Thymus (tissue), 11 donors: ENCODE measurements at regions not wholly inside any gene's neighbourhood (a gene's known extent, or its start where the extent isn't known, plus 50 kb on each side); places are given as distances from the start of the nearest gene placed in this dataset.

Source experiments
- DNase-seq, 9 donors: peaks; one replicate each; pipeline ENCODE4 v3.0.0-alpha.2; 2013; ENCODE audit warnings: low spot score in 9 of 9, low read depth in 6 of 9, missing footprints in 1 of 9
- H3K27ac ChIP-seq, 2 donors: one replicate each; pipeline ENCODE4 v1.5.1; 2013; ENCODE audit warnings: control low read depth in 1 of 2, low read depth in 1 of 2, low read length in 1 of 2, mild to moderate bottlenecking in 1 of 2, moderate library complexity in 1 of 2
- H3K27me3 ChIP-seq, 2 donors: one replicate each; pipeline ENCODE4 v1.5.1; 2013; ENCODE audit warnings: low read length in 1 of 2; ENCODE audit not compliant: control insufficient read depth in 2 of 2, insufficient read depth in 1 of 2
- H3K36me3 ChIP-seq, 2 donors: one replicate each; pipeline ENCODE4 v1.5.1; 2013; ENCODE audit warnings: low read length in 1 of 2, mild to moderate bottlenecking in 1 of 2, moderate library complexity in 1 of 2; ENCODE audit not compliant: control insufficient read depth in 2 of 2, insufficient read depth in 2 of 2
- H3K4me1 ChIP-seq, 2 donors: one replicate each; pipeline ENCODE4 v1.5.1; 2013; ENCODE audit warnings: low read length in 2 of 2; ENCODE audit not compliant: control insufficient read depth in 2 of 2, insufficient read depth in 2 of 2
- H3K4me3 ChIP-seq, 2 donors: one replicate each; pipeline ENCODE4 v1.5.1; 2013; ENCODE audit warnings: low read length in 2 of 2, control low read depth in 1 of 2, mild to moderate bottlenecking in 1 of 2
- H3K9me3 ChIP-seq, 2 donors: one replicate each; pipeline ENCODE4 v1.5.1; 2013; ENCODE audit warnings: low read length in 1 of 2, mild to moderate bottlenecking in 1 of 2; ENCODE audit not compliant: control insufficient read depth in 2 of 2, insufficient read depth in 1 of 2
- WGBS: extraction: QIAGEN DNeasy Blood & Tissue Kit; methylation state at CpG from one replicate; pipeline ENCODE4 v1.1.7; 2013; 5-methylcytosine and 5-hydroxymethylcytosine counted together
- donor health status: healthy.

- H3K4me1 ChIP-seq, result no peaks in the 10 kb centered on the region
- H3K4me3 ChIP-seq, result no peak overlapping the region
- DNase-seq, result no peak
- WGBS, result 87% methylated on average over 10 of the region's 10 CpGs
- peaks cover 16 to 59% of the 10 kb centered on the region in 2 donors for H3K36me3 ChIP-seq
- no peaks in the 10 kb centered on the region for H3K9me3 ChIP-seq
- no peaks in the 10 kb centered on the region for H3K27me3 ChIP-seq
- no peak overlapping the region for H3K27ac ChIP-seq
Measured at GRCh38 chr2:10190737-10191532, 68.4 kb downstream of the RRM2 start.

- WGBS, result 97% methylated on average over 14 of the region's 14 CpGs
- Histone ChIP-seq H3K36me3 (peaks cover 16 to 57% of the 10 kb centered on the region in 2 donors), H3K4me1 (no peaks in the 10 kb centered on the region), H3K9me3 (no peaks in the 10 kb centered on the region), H3K27ac (no peak overlapping the region), H3K27me3 (no peaks in the 10 kb centered on the region), H3K4me3 (no peak overlapping the region)
- no peak for DNase-seq
Measured at GRCh38 chr2:10191554-10191953, 69.0 kb downstream of the RRM2 start.

- no peaks in the 10 kb centered on the region for H3K9me3 ChIP-seq
- no peaks in the 10 kb centered on the region for H3K27me3 ChIP-seq
- H3K4me1 ChIP-seq, result no peaks in the 10 kb centered on the region
- DNase-seq, result no peak
- no peak overlapping the region for H3K4me3 ChIP-seq
- peaks cover 12 to 48% of the 10 kb centered on the region in 2 donors for H3K36me3 ChIP-seq
- 94% methylated on average over 10 of the region's 10 CpGs for WGBS
- H3K27ac ChIP-seq, result no peak overlapping the region
Measured at GRCh38 chr2:10192392-10193015, 70.0 kb downstream of the RRM2 start.

GRCh38 chr2:10193276-10193795 is 70.8 kb downstream of the RRM2 start:
- Histone ChIP-seq H3K4me1 (no peaks in the 10 kb centered on the region), H3K9me3 (no peaks in the 10 kb centered on the region), H3K36me3 (peaks cover 12 to 40% of the 10 kb centered on the region in 2 donors), H3K27me3 (no peaks in the 10 kb centered on the region), H3K4me3 (no peak overlapping the region), H3K27ac (no peak overlapping the region)
- WGBS, result 90% methylated on average over 17 of the region's 17 CpGs
- no peak for DNase-seq

GRCh38 chr2:10193851-10194820 is 71.6 kb downstream of the RRM2 start:
- WGBS, result 95% methylated on average over 27 of the region's 27 CpGs

GRCh38 chr2:10195278-10196109 is 73.0 kb downstream of the RRM2 start:
- no peak for DNase-seq
- 97% methylated on average over 27 of the region's 27 CpGs for WGBS
- no peaks in the 10 kb centered on the region for H3K9me3 ChIP-seq

More at GRCh38 chr2:10193851-10194820, 71.6 kb downstream of the RRM2 start:
- Histone ChIP-seq H3K9me3 (no peaks in the 10 kb centered on the region), H3K36me3 (peaks cover 10 to 33% of the 10 kb centered on the region in 2 donors), H3K27me3 (no peaks in the 10 kb centered on the region), H3K4me3 (no peak overlapping the region), H3K4me1 (no peaks in the 10 kb centered on the region), H3K27ac (no peak overlapping the region)
- no peak for DNase-seq

GRCh38 chr2:10196110-10196892 is 73.8 kb downstream of the RRM2 start:
- no peaks in the 10 kb centered on the region for H3K4me1 ChIP-seq
- H3K4me3 ChIP-seq, result no peak overlapping the region
- no peaks in the 10 kb centered on the region for H3K9me3 ChIP-seq
- peaks cover 10 to 25% of the 10 kb centered on the region in 2 donors for H3K36me3 ChIP-seq
- 97% methylated on average over 22 of the region's 22 CpGs for WGBS
- H3K27ac ChIP-seq, result no peak overlapping the region
- DNase-seq, result no peak
- no peaks in the 10 kb centered on the region for H3K27me3 ChIP-seq

More at GRCh38 chr2:10195278-10196109, 73.0 kb downstream of the RRM2 start:
- no peak overlapping the region for H3K4me3 ChIP-seq
- H3K36me3 ChIP-seq, result peaks cover 10 to 28% of the 10 kb centered on the region in 2 donors
- H3K4me1 ChIP-seq, result no peaks in the 10 kb centered on the region
- no peak overlapping the region for H3K27ac ChIP-seq
- no peaks in the 10 kb centered on the region for H3K27me3 ChIP-seq
